ENCODE measurements at regions not wholly inside any gene's neighbourhood (a gene's known extent, or its start where the extent isn't known, plus 50 kb on each side); places are given as distances from the start of the nearest gene placed in this dataset.

- no peak overlapping the region for H4K8ac ChIP-seq (ENCODE audit: low read length)
- no peak overlapping the region for H3K27ac ChIP-seq (ENCODE audit: low read length, poor library complexity, severe bottlenecking)
- H2AFZ ChIP-seq (ENCODE audit: low read depth, low read length), result no peak overlapping the region
- no peak overlapping the region for H2AK5ac ChIP-seq (ENCODE audit: low read length, severe bottlenecking)
- no peaks in the 10 kb centered on the region for H3K4me1 ChIP-seq (ENCODE audit: control insufficient read depth, insufficient read depth, low read depth, low read length)
- no peaks in the 10 kb centered on the region for H3K36me3 ChIP-seq (ENCODE audit: control insufficient read depth in 1 of 2, insufficient read depth in 2 of 2, low read depth in 1 of 2, low read length in 2 of 2)
- H3K79me1 ChIP-seq (replicated peaks; ENCODE audit: low read length, poor library complexity, severe bottlenecking), result no peaks in the 10 kb centered on the region
- H3K9ac ChIP-seq (ENCODE audit: low read length), result no peak overlapping the region
- H3K18ac ChIP-seq (ENCODE audit: low read depth in 1 of 2, low read length in 2 of 2), result no peak overlapping the region
- H3K27me3 ChIP-seq (ENCODE audit: control insufficient read depth in 1 of 2, insufficient read depth in 1 of 2, low read length in 2 of 2), result peaks cover 50 to 71% of the 10 kb centered on the region in 2 experiments
- H3K14ac ChIP-seq (ENCODE audit: low read length in 2 of 2), result no peak overlapping the region
- H4K91ac ChIP-seq (ENCODE audit: low read length), result no peak overlapping the region
- no peak overlapping the region for H3K4me3 ChIP-seq (ENCODE audit: insufficient read depth in 1 of 2, low read depth in 1 of 2, low read length in 2 of 2)
- no peak overlapping the region for H2BK120ac ChIP-seq (ENCODE audit: low read depth, low read length)
- H2BK15ac ChIP-seq (ENCODE audit: low read depth, poor library complexity, severe bottlenecking), result no peak overlapping the region
- H3K4me2 ChIP-seq (ENCODE audit: low read length, poor library complexity, severe bottlenecking), result no peak overlapping the region
- H2BK5ac ChIP-seq (ENCODE audit: low read depth, low read length, poor library complexity, severe bottlenecking), result no peak overlapping the region
- H2BK12ac ChIP-seq (ENCODE audit: low read length in 2 of 2), result no peak overlapping the region
- H3K9me3 ChIP-seq (ENCODE audit: control insufficient read depth, low read length), result peaks cover 2% of the 10 kb centered on the region
- no peak for DNase-seq
- H3K4ac ChIP-seq (ENCODE audit: low read depth in 1 of 2, low read length in 2 of 2), result no peak overlapping the region
- WGBS, result 26% methylated on average over 6 of the region's 8 CpGs
- no peak overlapping the region for H3K23ac ChIP-seq (ENCODE audit: low read length in 2 of 2)
Measured at GRCh38 chr10:100625816-100626215, 90.1 kb downstream of the HIF1AN start.

- Histone ChIP-seq H3K14ac (ENCODE audit: low read length in 2 of 2) (no peak overlapping the region), H3K4me1 (ENCODE audit: control insufficient read depth, insufficient read depth, low read depth, low read length) (no peaks in the 10 kb centered on the region), H2AFZ (ENCODE audit: low read depth, low read length) (no peak overlapping the region), H3K36me3 (ENCODE audit: control insufficient read depth in 1 of 2, insufficient read depth in 2 of 2, low read depth in 1 of 2, low read length in 2 of 2) (no peaks in the 10 kb centered on the region), H3K4ac (ENCODE audit: low read depth in 1 of 2, low read length in 2 of 2) (no peak overlapping the region), H3K27me3 (ENCODE audit: control insufficient read depth in 1 of 2, insufficient read depth in 1 of 2, low read length in 2 of 2) (peaks cover 39 to 70% of the 10 kb centered on the region in 2 experiments), H3K9me3 (ENCODE audit: control insufficient read depth, low read length) (peaks cover 2% of the 10 kb centered on the region), H2BK120ac (ENCODE audit: low read depth, low read length) (no peak overlapping the region), H4K8ac (ENCODE audit: low read length) (no peak overlapping the region), H3K9ac (ENCODE audit: low read length) (no peak overlapping the region), H3K18ac (ENCODE audit: low read depth in 1 of 2, low read length in 2 of 2) (no peak overlapping the region), H2BK5ac (ENCODE audit: low read depth, low read length, poor library complexity, severe bottlenecking) (no peak overlapping the region), H4K91ac (ENCODE audit: low read length) (no peak overlapping the region), H2BK12ac (ENCODE audit: low read length in 2 of 2) (no peak overlapping the region), H3K4me3 (ENCODE audit: insufficient read depth in 1 of 2, low read depth in 1 of 2, low read length in 2 of 2) (no peak overlapping the region), H2BK15ac (ENCODE audit: low read depth, poor library complexity, severe bottlenecking) (no peak overlapping the region), H3K4me2 (ENCODE audit: low read length, poor library complexity, severe bottlenecking) (no peak overlapping the region), H2AK5ac (ENCODE audit: low read length, severe bottlenecking) (no peak overlapping the region), H3K27ac (ENCODE audit: low read length, poor library complexity, severe bottlenecking) (no peak overlapping the region), H3K23ac (ENCODE audit: low read length in 2 of 2) (no peak overlapping the region), H3K79me1 (replicated peaks; ENCODE audit: low read length, poor library complexity, severe bottlenecking) (no peaks in the 10 kb centered on the region)
- no peak for DNase-seq
- 90% methylated on average over 6 of the region's 10 CpGs for WGBS
Measured at GRCh38 chr10:100628061-100628460, 92.3 kb downstream of the HIF1AN start.

GRCh38 chr10:100631192-100631591 lies 95.4 kb downstream of the HIF1AN start:
- no peak overlapping the region for H3K27ac ChIP-seq (ENCODE audit: low read length, poor library complexity, severe bottlenecking)
- no peak overlapping the region for H2BK15ac ChIP-seq (ENCODE audit: low read depth, poor library complexity, severe bottlenecking)
- H3K23ac ChIP-seq (ENCODE audit: low read length in 2 of 2), result no peak overlapping the region
- H3K9ac ChIP-seq (ENCODE audit: low read length), result no peak overlapping the region
- no peaks in the 10 kb centered on the region for H3K36me3 ChIP-seq (ENCODE audit: control insufficient read depth in 1 of 2, insufficient read depth in 2 of 2, low read depth in 1 of 2, low read length in 2 of 2)
- no peak overlapping the region for H2AFZ ChIP-seq (ENCODE audit: low read depth, low read length)
- no peak overlapping the region for H2BK12ac ChIP-seq (ENCODE audit: low read length in 2 of 2)
- H2BK120ac ChIP-seq (ENCODE audit: low read depth, low read length), result no peak overlapping the region
- DNase-seq, result no peak
- no peak overlapping the region for H3K4me3 ChIP-seq (ENCODE audit: insufficient read depth in 1 of 2, low read depth in 1 of 2, low read length in 2 of 2)
- H2BK5ac ChIP-seq (ENCODE audit: low read depth, low read length, poor library complexity, severe bottlenecking), result no peak overlapping the region
- WGBS, result 73% methylated on average over 2 of the region's 2 CpGs
- no peak overlapping the region for H4K91ac ChIP-seq (ENCODE audit: low read length)
- H4K8ac ChIP-seq (ENCODE audit: low read length), result no peak overlapping the region
- no peaks in the 10 kb centered on the region for H3K4me1 ChIP-seq (ENCODE audit: control insufficient read depth, insufficient read depth, low read depth, low read length)
- no peak overlapping the region for H3K18ac ChIP-seq (ENCODE audit: low read depth in 1 of 2, low read length in 2 of 2)
- no peaks in the 10 kb centered on the region for H3K79me1 ChIP-seq (replicated peaks; ENCODE audit: low read length, poor library complexity, severe bottlenecking)
- no peak overlapping the region for H3K4ac ChIP-seq (ENCODE audit: low read depth in 1 of 2, low read length in 2 of 2)
- peaks cover 28 to 64% of the 10 kb centered on the region in 2 experiments for H3K27me3 ChIP-seq (ENCODE audit: control insufficient read depth in 1 of 2, insufficient read depth in 1 of 2, low read length in 2 of 2)
- no peak overlapping the region for H2AK5ac ChIP-seq (ENCODE audit: low read length, severe bottlenecking)
- no peak overlapping the region for H3K4me2 ChIP-seq (ENCODE audit: low read length, poor library complexity, severe bottlenecking)
- no peak overlapping the region for H3K14ac ChIP-seq (ENCODE audit: low read length in 2 of 2)
- H3K9me3 ChIP-seq (ENCODE audit: control insufficient read depth, low read length), result peaks cover under 1% of the 10 kb centered on the region

- H3K79me1 ChIP-seq (replicated peaks; ENCODE audit: low read length, poor library complexity, severe bottlenecking), result no peaks in the 10 kb centered on the region
- no peak overlapping the region for H2AFZ ChIP-seq (ENCODE audit: low read depth, low read length)
- H3K27ac ChIP-seq (ENCODE audit: low read length, poor library complexity, severe bottlenecking), result no peak overlapping the region
- H3K4ac ChIP-seq (ENCODE audit: low read depth in 1 of 2, low read length in 2 of 2), result no peak overlapping the region
- H2BK5ac ChIP-seq (ENCODE audit: low read depth, low read length, poor library complexity, severe bottlenecking), result no peak overlapping the region
- no peak for DNase-seq
- H2BK12ac ChIP-seq (ENCODE audit: low read length in 2 of 2), result no peak overlapping the region
- H3K18ac ChIP-seq (ENCODE audit: low read depth in 1 of 2, low read length in 2 of 2), result no peak overlapping the region
- H3K4me3 ChIP-seq (ENCODE audit: insufficient read depth in 1 of 2, low read depth in 1 of 2, low read length in 2 of 2), result no peak overlapping the region
- no peak overlapping the region for H3K9ac ChIP-seq (ENCODE audit: low read length)
- no peak overlapping the region for H2BK15ac ChIP-seq (ENCODE audit: low read depth, poor library complexity, severe bottlenecking)
- H3K23ac ChIP-seq (ENCODE audit: low read length in 2 of 2), result no peak overlapping the region
- no peak overlapping the region for H2BK120ac ChIP-seq (ENCODE audit: low read depth, low read length)
- H3K27me3 ChIP-seq (ENCODE audit: control insufficient read depth in 1 of 2, insufficient read depth in 1 of 2, low read length in 2 of 2), result peaks cover 29 to 63% of the 10 kb centered on the region in 2 experiments
- H3K36me3 ChIP-seq (ENCODE audit: control insufficient read depth in 1 of 2, insufficient read depth in 2 of 2, low read depth in 1 of 2, low read length in 2 of 2), result no peaks in the 10 kb centered on the region
- no peaks in the 10 kb centered on the region for H3K9me3 ChIP-seq (ENCODE audit: control insufficient read depth, low read length)
- no peak overlapping the region for H4K8ac ChIP-seq (ENCODE audit: low read length)
- H3K14ac ChIP-seq (ENCODE audit: low read length in 2 of 2), result no peak overlapping the region
- no peaks in the 10 kb centered on the region for H3K4me1 ChIP-seq (ENCODE audit: control insufficient read depth, insufficient read depth, low read depth, low read length)
- no peak overlapping the region for H4K91ac ChIP-seq (ENCODE audit: low read length)
- H2AK5ac ChIP-seq (ENCODE audit: low read length, severe bottlenecking), result no peak overlapping the region
- H3K4me2 ChIP-seq (ENCODE audit: low read length, poor library complexity, severe bottlenecking), result no peak overlapping the region
- WGBS, result 86% methylated on average over 1 of the region's 1 CpG
Measured at GRCh38 chr10:100632027-100632426, 96.3 kb downstream of the HIF1AN start.

Data from mesenchymal stem cell (in vitro differentiated cells and primary cell).